ENCODE measurements at regions not wholly inside any gene's neighbourhood (a gene's known extent, or its start where the extent isn't known, plus 50 kb on each side); places are given as distances from the start of the nearest gene placed in this dataset.

DNA sequence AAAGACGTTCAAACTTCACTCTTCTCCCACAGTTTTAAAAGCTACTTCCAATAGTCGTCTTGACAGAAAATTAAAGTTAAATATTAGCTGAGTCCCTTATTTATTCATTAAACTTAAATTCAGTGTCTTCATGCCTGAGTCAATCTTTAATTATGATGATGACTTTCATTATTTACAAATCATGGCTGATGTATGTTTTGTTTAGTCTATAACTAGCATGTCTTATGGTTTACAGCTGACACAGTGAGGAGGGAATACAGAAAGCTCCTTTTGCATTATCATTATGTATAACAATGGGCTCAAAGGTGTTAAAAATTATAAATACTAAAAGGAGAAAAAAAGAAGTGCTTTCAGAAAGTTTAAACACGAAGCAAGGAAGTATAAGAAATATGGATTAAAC, 1333.1 kb downstream of the CDH8 start:
- no peak for TF ChIP-seq POLR2A (IDR thresholded peaks at IDR 0.05; ENCODE audit: low read length)
- TF ChIP-seq GATA1 (IDR thresholded peaks at IDR 0.05; ENCODE audit: low read depth, low read length), result no peak
